AG04449 (cell line): ENCODE measurements at regions not wholly inside any gene's neighbourhood (a gene's known extent, or its start where the extent isn't known, plus 50 kb on each side); places are given as distances from the start of the nearest gene placed in this dataset.

Experiments used
- CTCF ChIA-PET: fragments of 350-600 bp; formaldehyde crosslinking; extraction: SDS; loops from one replicate; lab custom pipeline; 2021; ENCODE audit warnings: antibody characterized with exemption; lab: Yijun Ruan, JAX
- POLR2A ChIA-PET: fragments of 400-600, 350-600 bp; formaldehyde crosslinking; extraction: SDS; loops from one replicate; lab custom pipeline; 2020; ENCODE audit warnings: antibody characterized with exemption, inconsistent platforms; lab: Yijun Ruan, JAX
- DNase-seq: peaks from one replicate; pipeline ENCODE4 v3.0.0-alpha.2; 2010; ENCODE audit warnings: low read depth, low spot score
- H3K4me3 ChIP-seq: 2 replicates; pipeline ENCODE4 v1.5.1; 2011; ENCODE audit warnings: low read depth, mild to moderate bottlenecking, control low read depth, low read length
- CTCF ChIP-seq: IDR thresholded peaks from one replicate; pipeline ENCODE4 v1.5.1; 2011; ENCODE audit warnings: mild to moderate bottlenecking, moderate library complexity, low read length, control low read depth, inconsistent platforms; ENCODE audit not compliant: insufficient read depth; ENCODE audit errors: missing control alignments

GRCh38 chr3:87615506-87615905, 339.1 kb upstream of the POU1F1 start:
- DNase-seq = no peak
- CTCF ChIA-PET = no interaction called here
- POLR2A ChIA-PET = no interaction called here
- TF ChIP-seq CTCF = no peak
- H3K4me3 ChIP-seq = no peak overlapping the region

GRCh38 chr3:87614998-87615397, 338.6 kb upstream of the POU1F1 start:
- POLR2A ChIA-PET = no interaction called here
- CTCF ChIA-PET = no interaction called here
- TF ChIP-seq CTCF = no peak
- no peak for DNase-seq
- H3K4me3 ChIP-seq = no peak overlapping the region

- TF ChIP-seq CTCF = no peak
- no peak for DNase-seq
- CTCF ChIA-PET = no interaction called here
- POLR2A ChIA-PET = no interaction called here
- H3K4me3 ChIP-seq = no peak overlapping the region
Observed at GRCh38 chr3:87607234-87607633, 330.9 kb upstream of the POU1F1 start.

- no peak overlapping the region for H3K4me3 ChIP-seq
- POLR2A ChIA-PET = no interaction called here
- no peak for TF ChIP-seq CTCF
- CTCF ChIA-PET = no interaction called here
- DNase-seq = no peak
Observed at GRCh38 chr3:87595798-87596197, 319.4 kb upstream of the POU1F1 start.

GRCh38 chr3:87581240-87581639, 304.9 kb upstream of the POU1F1 start:
- POLR2A ChIA-PET = no interaction called here
- CTCF ChIA-PET = no interaction called here
- DNase-seq = no peak
- H3K4me3 ChIP-seq = no peak overlapping the region
- TF ChIP-seq CTCF = no peak

GRCh38 chr3:87576752-87577151, 300.4 kb upstream of the POU1F1 start:
- ChIA-PET CTCF (no interaction called here), POLR2A (no interaction called here)
- no peak for DNase-seq
- H3K4me3 ChIP-seq = no peak overlapping the region
- no peak for TF ChIP-seq CTCF
